HG03159 (cell line): ENCODE measurements at regions not wholly inside any gene's neighbourhood (a gene's known extent, or its start where the extent isn't known, plus 50 kb on each side); places are given as distances from the start of the nearest gene placed in this dataset.

Source experiments
- ATAC-seq: cut with Tn5 transposase; IDR thresholded peaks from one replicate; pipeline ENCODE4 v1.9.1; 2021; ENCODE audit warnings: mild to moderate bottlenecking, moderate library complexity; ENCODE audit not compliant: unreplicated experiment

DNA sequence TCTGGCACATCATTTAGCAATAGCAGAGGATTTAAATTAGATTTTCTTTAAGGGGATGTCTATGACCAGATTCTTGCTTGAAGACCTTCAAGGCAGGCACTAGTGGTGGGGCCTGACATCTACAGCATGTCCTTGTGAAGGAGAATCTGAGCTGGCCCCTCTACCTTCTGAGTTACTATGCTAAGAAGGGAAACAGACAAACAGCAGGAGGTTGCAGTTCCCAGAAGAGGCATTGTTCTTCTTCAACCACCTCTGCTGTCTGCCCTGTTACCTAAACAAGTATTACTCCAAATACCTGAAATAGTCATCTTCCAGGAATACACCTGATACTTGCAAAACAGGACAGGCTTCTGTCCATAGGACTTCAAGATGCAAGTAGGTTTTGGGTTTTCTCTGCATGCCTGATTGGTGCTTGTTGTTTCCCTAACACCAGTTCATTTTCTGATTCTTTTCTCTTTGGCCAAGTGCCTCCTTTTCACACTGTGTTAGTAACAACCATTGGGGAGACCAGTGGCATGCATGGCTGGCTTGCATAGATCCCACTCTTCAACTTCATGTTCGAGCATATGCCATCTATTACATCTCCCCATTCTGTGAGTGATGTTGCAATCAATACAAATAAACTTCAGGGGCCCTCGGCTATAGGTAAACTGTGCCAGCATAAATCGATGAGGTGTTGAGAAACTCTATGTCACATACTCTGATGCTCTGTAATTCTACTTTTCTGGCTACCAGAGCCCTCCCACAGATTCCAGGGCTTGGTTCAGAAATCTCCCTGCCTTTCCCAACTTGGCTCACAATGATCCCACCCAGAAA lies 93.0 kb upstream of the DUSP10 start:
- ATAC-seq = no peak

DNA sequence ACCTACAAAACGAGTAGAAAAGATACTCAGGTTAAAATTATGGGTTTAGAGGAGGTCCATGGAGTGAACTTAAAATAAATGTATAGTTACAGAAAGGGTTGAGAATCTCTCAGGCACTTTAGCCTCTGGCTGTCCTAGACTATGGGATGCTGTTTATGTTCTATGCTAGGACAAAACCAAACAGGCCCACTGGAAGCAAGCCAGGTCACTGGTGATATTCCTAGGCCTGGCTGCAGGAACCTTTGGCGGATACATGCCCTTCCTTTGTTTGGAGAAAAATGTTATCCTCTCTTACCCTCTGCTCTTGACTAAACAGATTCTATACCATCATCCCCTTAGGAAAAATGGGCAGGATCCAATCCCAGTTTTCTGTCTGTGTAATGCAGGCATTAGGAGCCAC lies 90.7 kb upstream of the DUSP10 start:
- ATAC-seq = no peak

- ATAC-seq = no peak
Measured at GRCh38 chr1:221832151-221832550, 90.3 kb upstream of the DUSP10 start.

DNA sequence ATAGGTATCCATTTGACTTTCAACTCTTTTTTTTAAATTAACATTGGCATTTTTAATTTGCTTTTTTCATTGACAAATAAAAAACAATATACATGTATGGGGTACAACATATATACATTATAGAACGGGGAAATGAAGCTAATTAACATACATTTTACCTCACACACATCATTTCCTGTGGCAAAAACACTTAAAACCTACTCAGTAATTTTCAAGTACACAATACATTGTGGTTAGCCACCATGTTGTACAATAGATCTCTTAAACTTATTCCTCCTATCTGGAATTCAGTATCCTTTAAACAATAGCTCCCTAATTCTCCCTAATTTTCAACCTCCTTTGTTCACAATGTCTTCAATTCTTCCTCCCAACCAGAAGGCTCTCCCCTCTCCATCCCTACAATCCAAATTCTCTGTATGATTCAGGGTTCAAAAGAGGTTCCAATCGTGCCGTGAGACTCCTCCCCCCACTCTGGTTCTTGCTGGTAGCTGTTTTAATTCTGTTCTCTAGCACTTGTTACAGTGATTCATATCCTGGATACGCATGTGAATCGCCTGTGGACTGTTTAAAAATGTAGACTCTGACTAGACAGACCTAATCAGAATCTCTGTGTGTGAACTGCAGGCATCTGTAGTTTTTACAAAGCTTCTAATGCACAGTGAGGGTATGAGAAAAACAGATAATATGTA lies 87.6 kb upstream of the DUSP10 start:
- ATAC-seq = no peak

DNA sequence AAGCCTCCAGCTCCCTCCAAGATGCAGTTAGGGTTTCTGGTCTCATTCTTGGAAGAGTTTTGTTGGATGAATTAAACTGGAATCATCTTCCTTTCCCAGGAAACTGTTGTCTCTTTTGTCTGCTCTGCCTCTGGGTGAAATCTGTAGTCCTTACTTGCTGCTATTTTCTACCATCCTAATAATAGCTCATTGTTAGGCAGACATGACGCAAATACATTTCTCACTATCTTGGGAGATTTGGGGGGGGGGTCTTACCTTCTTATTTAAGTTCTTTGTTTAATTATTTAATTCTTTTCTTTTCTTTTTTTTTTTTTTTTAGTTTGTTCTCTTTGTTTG lies 85.4 kb upstream of the DUSP10 start:
- ATAC-seq = no peak

GRCh38 chr1:221824909-221825308 lies 83.0 kb upstream of the DUSP10 start:
- ATAC-seq = no peak

GRCh38 chr1:221824025-221824424 lies 82.1 kb upstream of the DUSP10 start:
- no peak for ATAC-seq

DNA sequence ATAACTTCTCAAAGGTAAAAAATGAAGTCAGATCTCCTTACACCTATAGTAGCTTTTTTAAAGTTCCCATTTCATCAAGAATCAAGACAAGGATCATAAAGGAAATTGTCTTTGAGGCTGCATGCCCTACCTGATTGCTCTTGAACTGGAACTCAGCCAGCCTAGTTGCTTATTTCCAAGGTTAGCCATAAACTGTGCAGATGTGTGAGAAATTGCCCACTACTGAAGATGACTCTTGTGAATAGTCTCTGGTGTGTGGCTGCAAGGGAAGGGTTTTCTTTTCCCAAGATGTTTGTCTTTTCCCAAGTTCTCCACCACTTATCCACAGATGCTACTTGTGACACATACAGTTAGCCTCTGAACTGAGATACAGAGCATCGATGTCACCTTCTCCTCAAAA lies 81.7 kb upstream of the DUSP10 start:
- no peak for ATAC-seq

DNA sequence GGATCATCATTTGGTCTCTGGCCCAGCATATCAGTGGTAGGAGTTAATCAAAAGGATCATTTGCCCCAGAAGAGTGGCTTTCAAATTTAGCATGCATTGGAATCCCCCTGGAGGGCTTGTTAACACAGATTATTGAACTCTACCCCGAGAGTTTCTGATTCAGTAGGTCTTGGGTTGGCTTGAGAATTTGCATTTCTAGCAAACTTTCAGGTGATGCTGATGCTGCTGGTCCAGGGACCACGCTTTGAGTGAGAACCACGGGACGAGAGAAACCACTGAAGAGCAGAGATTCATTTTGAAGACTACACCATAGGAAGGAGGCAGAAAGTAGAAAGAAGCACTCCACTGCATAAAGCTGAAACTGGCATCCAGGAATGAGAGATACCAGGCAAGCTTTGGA lies 81.3 kb upstream of the DUSP10 start:
- ATAC-seq = peak; percentile 73

GRCh38 chr1:221822591-221822990 lies 80.7 kb upstream of the DUSP10 start:
- no peak for ATAC-seq

DNA sequence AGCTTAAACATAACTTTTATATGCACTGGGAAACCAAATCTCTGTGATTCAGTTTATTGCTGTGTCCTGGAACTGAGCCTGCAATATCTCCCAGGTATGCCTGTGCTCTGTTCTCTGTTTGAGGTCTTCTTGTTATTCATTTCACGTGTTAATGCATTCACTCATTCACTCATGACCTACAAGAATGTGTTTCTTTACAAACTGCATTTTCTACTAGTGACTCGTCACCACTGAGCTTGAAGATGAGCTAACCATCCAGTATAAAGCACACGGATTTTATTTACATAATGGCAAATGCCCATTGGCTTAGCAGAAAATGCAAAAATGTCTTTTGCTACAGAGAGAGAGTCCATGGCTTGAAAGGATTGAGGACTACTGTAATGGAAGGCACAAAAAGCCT lies 75.0 kb upstream of the DUSP10 start:
- no peak for ATAC-seq

- no peak for ATAC-seq
Measured at GRCh38 chr1:221815660-221816059, 73.8 kb upstream of the DUSP10 start.

DNA sequence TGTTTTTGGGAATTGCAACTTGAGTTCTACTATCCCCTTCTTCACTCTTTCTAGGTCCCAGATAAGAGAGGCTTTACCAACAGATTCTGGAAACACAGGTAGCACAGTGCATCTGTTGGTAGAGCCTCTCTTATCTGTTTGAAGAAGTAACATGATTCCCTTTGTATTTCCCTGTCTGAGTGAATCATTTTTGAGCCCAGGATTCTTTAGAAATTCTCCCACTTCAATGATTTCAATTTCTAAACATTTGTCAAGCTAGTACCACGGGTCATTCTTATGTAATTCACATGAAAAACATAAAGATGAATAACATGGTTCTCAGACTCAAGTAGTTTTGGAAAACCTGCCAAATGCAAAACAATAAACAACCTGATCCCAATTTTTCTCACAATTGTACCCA lies 72.0 kb upstream of the DUSP10 start:
- ATAC-seq = no peak

DNA sequence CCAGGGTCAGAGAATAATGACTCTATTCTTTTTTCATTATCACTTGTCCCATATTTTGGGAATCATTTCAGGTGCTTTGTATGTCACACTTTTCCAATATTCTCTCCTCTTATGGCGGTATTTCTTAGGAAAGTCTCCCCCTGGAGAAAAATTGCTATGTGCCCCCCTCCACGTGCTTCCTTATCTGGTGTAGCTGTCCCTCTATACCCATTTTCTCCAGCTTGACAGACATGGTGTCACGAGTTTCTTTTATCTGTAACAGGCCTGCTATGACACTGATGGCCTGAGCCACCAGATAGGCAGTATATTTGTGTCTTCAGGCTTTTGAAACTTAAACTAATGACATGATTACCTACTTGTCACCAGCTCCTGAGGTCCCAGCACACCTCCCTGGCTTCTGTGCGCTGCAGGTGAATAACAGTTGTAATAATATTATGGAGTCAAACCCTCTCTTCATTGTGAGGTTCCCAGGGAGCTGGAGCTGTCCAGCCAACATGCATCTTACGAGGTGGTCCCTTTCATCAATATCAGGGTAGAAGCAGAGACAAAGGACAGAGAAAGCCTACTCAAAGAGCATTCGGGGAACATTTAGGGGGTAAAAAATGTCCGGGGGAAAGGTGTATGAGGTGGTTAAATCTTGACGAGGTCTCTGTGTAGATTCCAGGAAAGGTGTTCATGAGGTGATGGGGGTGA lies 71.2 kb upstream of the DUSP10 start:
- ATAC-seq = no peak

- ATAC-seq = no peak
Measured at GRCh38 chr1:221812088-221812752, 70.3 kb upstream of the DUSP10 start.

DNA sequence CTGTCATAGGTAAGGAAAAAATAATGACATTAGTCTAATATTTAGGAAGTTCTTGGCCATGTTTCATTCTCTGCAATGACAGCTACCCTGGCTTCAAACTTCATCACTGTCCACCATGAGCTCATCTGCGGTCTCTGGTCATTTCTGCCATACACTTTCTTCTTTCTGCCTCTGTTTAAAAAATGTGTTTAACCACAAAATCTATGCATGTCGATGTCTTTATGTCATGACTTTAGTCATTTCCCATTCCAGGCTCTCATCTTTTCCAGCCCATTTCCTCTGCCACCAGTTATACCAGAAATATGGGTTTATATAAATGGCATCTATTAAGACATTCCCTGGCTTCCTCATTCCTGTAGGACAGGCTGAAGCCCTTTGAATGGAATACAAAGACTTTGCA lies 68.5 kb upstream of the DUSP10 start:
- no peak for ATAC-seq

- peak; percentile 55 for ATAC-seq
Measured at GRCh38 chr1:221809091-221810029, 67.5 kb upstream of the DUSP10 start.

GRCh38 chr1:221806984-221807383 lies 65.1 kb upstream of the DUSP10 start:
- no peak for ATAC-seq

DNA sequence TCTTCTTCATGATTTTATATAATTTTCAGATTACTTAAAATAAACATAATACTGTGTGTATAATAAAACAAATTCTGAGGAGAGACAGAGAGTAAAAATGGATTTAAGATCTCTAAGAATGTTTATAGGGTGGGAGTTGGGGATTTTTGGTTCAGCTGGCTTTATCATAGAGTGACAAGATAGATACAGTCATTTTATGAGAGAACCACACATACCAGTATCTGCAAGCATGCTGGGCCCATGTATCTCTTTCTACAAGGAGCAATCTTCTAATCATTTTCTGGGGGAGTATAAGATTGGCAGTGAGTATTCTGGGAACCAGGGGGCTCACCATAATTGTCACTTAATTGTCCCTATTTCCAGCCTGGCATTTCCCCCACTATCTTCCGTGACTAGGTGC lies 64.3 kb upstream of the DUSP10 start:
- no peak for ATAC-seq

DNA sequence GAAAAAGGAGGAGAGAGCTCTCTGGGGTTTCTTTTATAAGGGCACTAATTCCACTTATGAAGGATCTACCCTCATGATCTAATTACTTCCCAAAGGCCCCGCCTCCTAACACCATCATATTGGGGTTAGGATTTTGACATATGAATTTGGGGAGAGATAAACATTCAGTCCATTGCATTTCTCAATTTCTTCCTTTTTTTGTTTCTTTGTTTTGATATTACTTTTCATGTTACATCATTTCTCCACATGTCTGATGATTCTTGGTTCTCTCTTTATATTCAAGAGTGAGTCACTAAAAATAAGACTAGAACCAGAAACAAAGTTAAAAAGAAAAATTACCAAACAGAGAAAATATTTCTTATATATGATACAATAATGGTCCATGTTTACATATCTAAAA lies 63.2 kb upstream of the DUSP10 start:
- ATAC-seq = no peak
